ENCODE measurements at regions not wholly inside any gene's neighbourhood (a gene's known extent, or its start where the extent isn't known, plus 50 kb on each side); places are given as distances from the start of the nearest gene placed in this dataset.

DNA sequence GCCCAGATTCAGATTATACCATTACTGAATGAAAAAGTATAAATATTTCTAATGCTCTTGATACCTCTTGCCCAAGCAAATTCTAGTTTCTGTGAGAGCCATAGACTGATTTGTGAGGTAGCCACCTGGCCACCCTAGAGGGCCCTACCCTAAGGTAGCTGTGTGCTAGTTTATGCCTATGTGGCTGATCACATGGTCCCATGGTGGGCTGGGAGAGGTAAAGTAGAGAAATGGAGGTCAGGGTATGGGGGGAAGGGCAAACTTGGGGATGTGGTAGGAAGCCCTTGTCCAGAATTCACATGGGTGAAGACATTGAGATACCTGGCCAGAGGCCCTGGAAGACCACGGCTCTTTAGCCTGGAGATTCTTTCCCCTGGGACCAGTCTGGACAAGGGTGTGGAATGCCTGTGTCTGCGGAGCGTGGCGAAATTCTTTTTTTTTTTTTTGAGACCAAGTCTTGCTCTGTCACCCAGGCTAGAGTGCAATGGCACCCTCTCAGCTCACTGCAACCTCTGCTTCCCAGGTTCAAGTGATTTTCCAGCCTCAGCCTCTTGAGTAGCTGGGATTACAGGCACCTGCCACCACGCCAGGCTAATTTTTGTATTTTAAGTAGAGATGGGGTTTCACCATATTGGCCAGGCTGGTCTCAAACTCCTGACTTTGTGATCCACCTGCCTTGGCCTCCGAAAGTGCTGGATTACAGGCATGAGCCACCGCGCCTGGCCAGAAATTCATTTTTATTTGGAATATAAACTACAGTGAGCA lies 639.4 kb downstream of the ACTR3B start:
- no peaks in the 10 kb centered on the region for H3K36me3 Mint-ChIP-seq (ENCODE audit: low read depth)
- no peaks in the 10 kb centered on the region for H3K4me1 Mint-ChIP-seq (ENCODE audit: low read depth)

DNA sequence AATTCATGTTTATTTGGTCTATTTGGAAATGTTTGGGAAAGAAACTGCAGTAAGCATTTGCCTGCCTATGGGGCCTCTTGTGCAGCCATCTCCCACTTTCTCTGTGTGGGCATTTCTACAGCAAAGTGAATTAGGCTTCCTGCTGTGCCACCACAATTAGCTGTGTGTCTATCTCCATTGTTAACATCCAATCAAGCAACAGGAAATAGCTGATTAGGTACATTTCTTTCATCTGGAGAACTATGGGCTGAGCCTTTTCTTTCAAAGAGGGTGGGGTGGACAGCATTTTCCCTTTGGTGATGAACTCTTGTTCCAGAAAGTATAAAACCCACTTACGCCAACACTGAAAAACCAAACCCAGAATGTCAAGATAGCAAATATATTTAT lies 640.0 kb downstream of the ACTR3B start:
- no peaks in the 10 kb centered on the region for H3K36me3 Mint-ChIP-seq (ENCODE audit: low read depth)
- H3K4me1 Mint-ChIP-seq (ENCODE audit: low read depth), result no peaks in the 10 kb centered on the region
- H3K9me3 Mint-ChIP-seq, result peaks cover 5% of the 10 kb centered on the region
- H3K4me3 Mint-ChIP-seq, result no peak overlapping the region
- no peaks in the 10 kb centered on the region for H3K27me3 Mint-ChIP-seq
- no peak overlapping the region for H3K27ac Mint-ChIP-seq

More for the DNA sequence above, 639.4 kb downstream of the ACTR3B start:
- H3K27ac Mint-ChIP-seq, result no peak overlapping the region
- H3K9me3 Mint-ChIP-seq, result peaks cover 5% of the 10 kb centered on the region
- no peak overlapping the region for H3K4me3 Mint-ChIP-seq
- no peaks in the 10 kb centered on the region for H3K27me3 Mint-ChIP-seq

DNA sequence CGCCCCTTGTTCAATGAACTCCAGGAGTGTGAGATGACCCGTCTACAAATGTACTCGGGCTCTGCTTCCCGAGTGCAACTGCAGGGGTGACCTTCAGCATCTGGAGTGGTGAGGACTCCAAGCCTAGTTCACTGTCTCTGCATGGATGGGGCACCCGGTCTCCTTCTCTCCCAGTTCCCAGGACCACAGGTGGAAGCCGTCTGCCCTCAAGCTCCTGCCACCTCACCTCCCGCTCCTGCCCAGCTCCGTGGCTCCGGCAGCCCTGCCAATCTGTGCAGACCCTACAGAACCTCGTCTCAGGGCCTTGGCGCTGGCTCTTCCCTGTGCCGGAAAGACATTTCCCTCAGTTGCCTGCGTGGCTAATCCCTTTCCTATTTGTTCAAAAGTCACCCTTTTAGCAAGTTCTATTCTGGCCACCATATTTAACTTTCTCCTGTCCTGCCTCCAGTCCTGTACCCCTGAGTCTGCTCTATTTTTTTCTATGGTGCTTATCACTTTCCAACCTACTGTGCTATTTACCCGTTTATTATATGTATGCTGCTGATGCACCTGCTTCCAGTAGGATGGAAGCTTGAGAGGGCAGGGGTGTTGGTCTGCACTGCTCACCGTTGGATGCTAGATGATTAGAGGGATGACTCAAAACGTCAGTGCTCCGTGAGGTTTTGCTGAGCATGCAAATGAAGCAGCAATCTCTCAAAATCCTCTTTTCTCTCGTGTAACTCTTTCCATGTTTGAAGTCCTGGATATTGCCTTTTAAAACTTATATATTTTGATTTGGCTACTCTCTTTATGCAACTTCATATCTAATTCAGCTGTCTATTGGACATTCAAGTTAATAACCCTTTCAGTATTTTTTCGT lies 641.4 kb downstream of the ACTR3B start:
- Mint-ChIP-seq H3K4me3 (no peak overlapping the region), H3K27ac (no peak overlapping the region), H3K27me3 (no peaks in the 10 kb centered on the region), H3K4me1 (ENCODE audit: low read depth) (no peaks in the 10 kb centered on the region), H3K36me3 (ENCODE audit: low read depth) (no peaks in the 10 kb centered on the region), H3K9me3 (peaks cover 5% of the 10 kb centered on the region)

DNA sequence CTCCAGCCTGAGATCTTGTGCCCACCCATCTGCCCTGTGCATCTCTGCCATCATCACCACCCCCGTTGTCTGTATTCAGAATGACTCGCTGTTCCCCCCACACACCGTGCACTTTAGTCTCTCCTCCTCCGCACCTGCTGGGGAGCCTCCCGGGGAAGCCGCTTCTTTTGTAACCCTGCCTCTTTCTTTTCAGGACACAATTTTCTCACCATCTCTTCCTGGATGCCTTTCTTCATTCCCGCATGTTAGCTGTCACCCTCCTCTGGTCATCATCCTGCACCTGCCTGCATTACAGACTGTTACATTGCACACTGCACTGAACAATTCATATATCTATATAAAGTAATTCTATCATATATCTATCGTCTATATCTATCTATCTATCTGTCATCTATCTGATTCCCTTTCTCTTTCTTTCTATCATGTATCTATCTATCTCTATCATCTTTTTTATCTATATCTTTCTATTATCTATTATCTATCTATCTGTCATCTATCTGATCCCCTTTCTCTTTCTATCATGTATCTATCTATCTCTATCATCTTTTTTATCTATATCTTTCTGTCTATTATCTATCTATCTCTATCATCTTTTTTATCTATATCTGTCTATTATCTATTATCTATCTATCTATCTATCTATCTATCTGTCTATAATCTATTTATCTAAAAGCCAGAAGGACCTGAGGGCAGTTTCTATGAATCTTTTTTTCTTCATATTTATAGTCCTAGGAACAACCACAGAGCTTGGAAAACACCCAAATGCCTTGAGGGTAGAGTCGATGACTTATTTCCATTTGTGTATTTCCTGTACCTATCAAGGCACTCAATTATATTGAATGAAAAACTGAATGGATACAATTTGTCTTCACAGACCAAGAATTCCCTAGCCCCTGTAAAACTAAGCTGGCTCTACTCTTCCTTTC lies 642.5 kb downstream of the ACTR3B start:
- no peak overlapping the region for H3K27ac Mint-ChIP-seq
- H3K36me3 Mint-ChIP-seq (ENCODE audit: low read depth), result no peaks in the 10 kb centered on the region
- peaks cover 5% of the 10 kb centered on the region for H3K9me3 Mint-ChIP-seq
- no peak overlapping the region for H3K4me3 Mint-ChIP-seq
- no peaks in the 10 kb centered on the region for H3K4me1 Mint-ChIP-seq (ENCODE audit: low read depth)
- no peaks in the 10 kb centered on the region for H3K27me3 Mint-ChIP-seq

DNA sequence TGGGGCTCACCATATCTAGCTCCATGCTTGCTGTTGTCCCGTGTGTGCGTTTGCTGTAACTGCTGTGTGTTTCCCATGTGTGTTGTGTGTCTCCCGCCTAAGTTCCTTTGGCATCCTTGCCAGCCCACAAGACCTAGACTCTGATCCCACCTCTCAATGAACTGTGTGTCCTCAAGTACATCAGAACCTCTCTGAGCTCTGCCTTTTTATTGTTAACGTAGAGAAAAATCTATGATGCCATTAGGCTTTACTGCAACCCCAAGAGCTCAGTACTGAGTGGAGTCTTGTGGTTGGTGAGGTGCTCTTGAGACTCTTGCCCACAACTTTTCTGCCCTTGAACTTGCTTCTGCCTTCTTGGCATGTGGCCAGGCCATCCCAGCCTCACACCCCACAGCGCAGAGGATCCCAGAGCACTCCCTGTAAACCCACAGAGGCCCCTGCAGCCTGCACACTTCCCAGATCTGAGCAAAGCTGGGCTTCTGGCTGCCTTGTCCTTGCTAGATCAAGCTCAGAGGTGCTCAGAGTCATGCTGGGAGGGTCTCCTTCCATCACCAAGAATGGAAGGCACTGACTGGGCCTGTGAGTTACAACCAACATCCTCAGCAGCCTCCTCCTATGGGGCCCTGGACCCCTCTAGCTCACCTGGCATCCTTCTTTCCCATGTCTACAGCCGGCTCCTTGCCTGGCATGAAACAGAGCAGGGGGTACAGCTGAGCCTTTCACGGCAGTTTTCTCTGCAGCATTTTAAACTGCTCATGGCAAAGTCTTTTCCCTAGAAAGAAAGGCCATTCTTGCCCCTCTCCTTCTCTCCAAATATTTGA lies 643.4 kb downstream of the ACTR3B start:
- Mint-ChIP-seq H3K36me3 (ENCODE audit: low read depth) (no peaks in the 10 kb centered on the region), H3K27me3 (no peaks in the 10 kb centered on the region), H3K4me3 (no peak overlapping the region), H3K27ac (no peak overlapping the region), H3K9me3 (peaks cover 5% of the 10 kb centered on the region), H3K4me1 (ENCODE audit: low read depth) (no peaks in the 10 kb centered on the region)

DNA sequence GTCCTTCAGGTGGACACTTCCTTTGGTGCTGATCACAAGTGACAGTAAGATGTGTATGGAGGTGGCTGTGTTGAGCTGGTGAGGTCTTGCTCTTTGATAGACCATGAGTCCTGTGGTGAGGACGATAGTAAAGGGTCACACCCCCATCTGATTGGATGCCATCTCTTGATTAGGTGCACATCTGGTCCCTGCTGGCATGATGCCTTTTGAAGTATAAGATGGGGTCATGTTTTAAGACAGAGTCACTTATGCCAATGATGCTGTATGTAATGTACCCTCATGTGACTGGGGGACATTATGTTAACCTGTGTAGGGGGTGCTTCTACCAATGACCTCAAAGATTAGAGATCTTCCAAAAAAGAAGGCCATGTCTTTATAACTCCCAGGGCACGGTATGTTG lies 644.6 kb downstream of the ACTR3B start:
- H3K27ac Mint-ChIP-seq, result no peak overlapping the region

DNA sequence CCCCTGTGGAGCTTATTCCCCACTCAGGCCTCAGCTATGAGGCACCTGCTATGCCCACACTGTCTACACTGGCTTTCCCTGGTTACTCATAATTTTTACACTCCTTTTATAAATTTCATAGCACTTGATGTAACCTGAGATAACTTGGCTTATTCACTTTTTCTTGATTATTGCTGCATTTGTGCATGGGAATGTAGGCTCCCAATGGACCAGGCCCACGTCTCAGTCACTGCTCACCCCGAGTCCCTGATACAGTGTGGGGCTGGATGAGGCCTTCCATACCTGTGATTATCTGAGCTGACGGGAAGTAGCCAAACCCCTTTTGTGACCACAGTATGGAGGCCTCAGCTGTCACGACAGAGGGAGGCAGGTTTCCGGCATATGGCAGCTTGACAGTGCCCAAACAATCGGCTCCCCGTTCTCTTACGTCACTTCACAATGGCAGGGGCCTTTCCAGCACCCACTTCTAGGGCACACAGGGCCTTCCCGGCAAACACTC lies 645.3 kb downstream of the ACTR3B start:
- Mint-ChIP-seq H3K4me3 (no peak overlapping the region), H3K4me1 (ENCODE audit: low read depth) (no peaks in the 10 kb centered on the region), H3K27me3 (no peaks in the 10 kb centered on the region), H3K27ac (no peak overlapping the region), H3K36me3 (ENCODE audit: low read depth) (no peaks in the 10 kb centered on the region), H3K9me3 (peaks cover 5% of the 10 kb centered on the region)

More for the DNA sequence above, 644.6 kb downstream of the ACTR3B start:
- no peaks in the 10 kb centered on the region for H3K4me1 Mint-ChIP-seq (ENCODE audit: low read depth)
- H3K27me3 Mint-ChIP-seq, result no peaks in the 10 kb centered on the region
- no peak overlapping the region for H3K4me3 Mint-ChIP-seq
- H3K9me3 Mint-ChIP-seq, result peaks cover 5% of the 10 kb centered on the region
- no peaks in the 10 kb centered on the region for H3K36me3 Mint-ChIP-seq (ENCODE audit: low read depth)

DNA sequence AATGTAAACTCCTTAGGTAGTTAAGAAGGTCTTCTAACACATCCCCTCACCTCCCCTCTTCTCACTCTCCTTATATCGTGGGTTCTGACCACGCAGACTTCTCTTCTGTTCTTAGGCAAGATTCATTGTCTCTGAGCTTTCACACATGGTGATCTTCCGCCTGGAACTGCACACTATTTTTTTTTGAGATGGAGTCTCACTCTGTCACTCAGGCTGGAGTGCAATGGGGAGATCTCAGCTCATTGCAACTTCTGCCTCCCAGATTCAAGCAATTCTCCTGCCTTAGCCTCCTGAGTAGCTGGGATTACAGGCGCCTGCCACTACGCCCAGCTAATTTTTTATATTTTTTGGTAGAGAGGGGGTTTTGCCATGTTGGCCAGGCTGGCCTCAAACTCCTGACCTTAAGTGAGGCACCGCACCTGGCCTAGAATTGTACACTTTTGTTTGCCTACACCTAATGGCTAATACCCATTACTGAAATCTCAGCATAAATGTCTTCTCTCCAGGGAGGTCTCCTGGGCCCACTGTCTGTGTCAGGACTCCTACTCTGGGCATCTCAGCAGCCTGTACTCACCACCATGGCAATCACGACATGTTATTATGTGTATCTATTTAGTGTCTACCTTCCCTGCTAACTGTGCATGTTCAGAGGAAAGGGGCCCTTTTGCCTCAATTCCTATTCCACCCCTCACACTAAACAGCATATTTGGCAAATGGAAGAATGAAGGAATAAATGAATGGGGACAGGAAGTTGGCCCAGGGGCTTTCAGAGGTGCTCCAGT lies 646.3 kb upstream of the DPP6 start:
- no peak overlapping the region for H3K27ac Mint-ChIP-seq
- H3K9me3 Mint-ChIP-seq, result peaks cover 5% of the 10 kb centered on the region
- no peaks in the 10 kb centered on the region for H3K4me1 Mint-ChIP-seq (ENCODE audit: low read depth)
- H3K27me3 Mint-ChIP-seq, result no peaks in the 10 kb centered on the region
- H3K4me3 Mint-ChIP-seq, result no peak overlapping the region
- no peaks in the 10 kb centered on the region for H3K36me3 Mint-ChIP-seq (ENCODE audit: low read depth)

DNA sequence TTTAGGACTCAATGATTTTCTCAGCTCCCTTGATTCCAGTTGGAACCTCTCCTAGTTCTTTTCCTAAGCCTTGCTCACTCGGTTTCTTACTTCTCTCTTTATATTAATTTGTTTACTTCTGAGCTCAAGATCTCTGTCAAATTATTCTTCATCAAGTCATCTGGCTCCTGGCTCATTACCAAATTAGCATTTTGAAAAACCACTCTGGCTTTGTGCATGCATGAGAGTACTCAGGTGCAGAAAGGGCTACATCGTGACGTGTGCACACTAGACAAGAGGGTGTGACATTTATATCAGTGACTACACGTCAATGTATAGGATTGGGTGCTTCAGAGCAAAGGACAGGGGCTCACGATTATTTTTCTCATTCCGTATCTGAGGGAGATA lies 645.7 kb upstream of the DPP6 start:
- H3K4me3 Mint-ChIP-seq, result no peak overlapping the region
- no peaks in the 10 kb centered on the region for H3K36me3 Mint-ChIP-seq (ENCODE audit: low read depth)
- no peaks in the 10 kb centered on the region for H3K4me1 Mint-ChIP-seq (ENCODE audit: low read depth)
- no peak overlapping the region for H3K27ac Mint-ChIP-seq
- peaks cover 9% of the 10 kb centered on the region for H3K9me3 Mint-ChIP-seq
- no peaks in the 10 kb centered on the region for H3K27me3 Mint-ChIP-seq

DNA sequence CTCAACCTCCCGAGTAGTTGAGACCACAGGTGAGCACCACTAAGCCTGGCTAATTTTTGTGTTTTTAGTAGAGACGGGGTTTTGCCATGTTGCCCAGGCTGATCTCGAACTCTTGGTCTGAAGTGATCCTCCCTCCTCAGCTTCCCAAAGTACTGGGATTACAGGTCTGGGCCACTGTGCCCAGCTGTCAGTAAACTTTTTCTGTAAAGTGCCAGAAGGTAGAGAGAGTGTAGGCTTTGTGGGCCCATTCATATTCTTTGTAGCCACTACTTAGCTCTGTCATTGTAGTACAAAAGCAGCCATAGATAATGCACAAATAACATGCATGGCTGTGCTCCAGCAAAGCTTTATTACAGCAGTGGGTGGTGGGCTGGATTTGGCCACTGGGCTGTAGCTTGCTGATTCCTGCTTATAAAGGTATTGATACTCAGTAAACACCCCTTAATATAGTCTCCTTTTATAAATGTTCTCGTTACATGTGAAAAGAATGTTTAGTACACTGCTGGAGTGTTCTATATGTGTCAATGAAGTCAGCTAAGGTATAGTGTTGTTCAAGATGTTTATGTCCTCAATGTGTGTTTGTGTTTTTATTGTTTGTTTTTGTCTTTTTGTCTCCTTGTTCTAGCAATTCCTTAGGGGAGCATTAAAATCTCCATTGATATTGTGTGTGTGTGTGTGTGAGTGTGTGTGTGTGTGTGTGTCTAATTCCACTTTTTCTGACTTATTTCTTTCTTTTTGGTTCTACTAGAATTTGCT lies 644.7 kb upstream of the DPP6 start:
- no peaks in the 10 kb centered on the region for H3K27me3 Mint-ChIP-seq
- H3K9me3 Mint-ChIP-seq, result peaks cover 9% of the 10 kb centered on the region
- H3K4me3 Mint-ChIP-seq, result no peak overlapping the region
- H3K36me3 Mint-ChIP-seq (ENCODE audit: low read depth), result no peaks in the 10 kb centered on the region
- no peak overlapping the region for H3K27ac Mint-ChIP-seq
- no peaks in the 10 kb centered on the region for H3K4me1 Mint-ChIP-seq (ENCODE audit: low read depth)

DNA sequence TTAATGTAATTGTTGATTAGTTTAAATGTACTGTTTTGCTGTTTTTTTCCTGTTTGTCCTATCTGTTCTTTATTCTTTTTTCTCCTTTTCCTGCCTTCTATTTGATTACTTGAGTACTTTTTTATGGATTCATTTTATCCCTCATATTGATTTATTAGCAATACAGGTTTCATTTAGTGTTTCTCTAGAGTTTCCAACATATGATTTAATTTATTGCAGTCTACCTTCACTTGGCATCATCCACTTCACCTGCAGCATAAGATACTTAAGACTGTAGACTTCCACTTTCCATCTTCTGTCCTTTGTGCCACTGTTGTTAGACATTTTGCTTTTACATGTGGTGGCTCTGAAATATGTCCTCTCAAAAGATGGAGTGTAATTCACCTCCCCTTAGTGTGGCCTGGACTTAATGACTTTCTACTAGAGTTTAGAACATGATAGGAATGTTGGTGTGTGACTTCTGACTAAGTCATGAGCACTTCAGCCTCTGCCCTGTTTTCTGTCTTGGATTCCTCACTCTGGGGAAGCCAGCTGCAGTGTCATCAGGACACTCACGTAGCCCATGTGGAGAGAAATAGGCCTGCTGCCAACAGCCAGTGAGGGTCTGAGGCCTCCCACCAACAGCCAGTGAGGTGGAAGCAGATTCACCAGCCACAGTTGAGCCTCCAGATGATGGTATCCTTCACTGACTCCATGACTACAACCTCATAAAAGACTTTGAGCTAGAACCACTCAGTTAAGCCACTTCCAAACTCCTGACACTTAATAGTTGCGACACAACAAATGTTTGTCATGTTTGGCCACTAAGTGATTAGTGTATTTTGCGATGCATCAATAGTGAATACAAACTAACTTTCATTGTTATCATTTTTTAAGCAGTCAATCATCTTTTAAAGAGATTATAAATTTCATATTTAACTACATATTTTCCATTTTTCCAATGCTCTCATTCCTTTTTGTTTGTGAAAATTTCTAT lies 643.5 kb upstream of the DPP6 start:
- Mint-ChIP-seq H3K4me3 (no peak overlapping the region), H3K27me3 (no peaks in the 10 kb centered on the region), H3K36me3 (ENCODE audit: low read depth) (no peaks in the 10 kb centered on the region), H3K4me1 (ENCODE audit: low read depth) (no peaks in the 10 kb centered on the region), H3K9me3 (peaks cover 12% of the 10 kb centered on the region), H3K27ac (no peak overlapping the region)

All from stimulated activated naive CD8-positive, alpha-beta T cell treated with anti-CD3 and anti-CD28 coated beads, Interleukin-15, Interleukin-2, amounts not matched to agents 100 ng/mL and 50 ng/mL, for 24 hours (primary cell).